ENCODE measurements at regions not wholly inside any gene's neighbourhood (a gene's known extent, or its start where the extent isn't known, plus 50 kb on each side); places are given as distances from the start of the nearest gene placed in this dataset.
"Not testable (repeated sequence)": the region's sequence is repeated elsewhere in the genome, so short reads cannot be mapped to it uniquely, and the experiment has no call there.

- TF ChIP-seq ZFP3 (CRISPR knock-in tag; IDR thresholded peaks at IDR 0.05); ZFP30 (CRISPR knock-in tag; IDR thresholded peaks at IDR 0.05); PATZ1 (CRISPR knock-in tag; IDR thresholded peaks at IDR 0.05; ENCODE audit: borderline replicate concordance); ARNTL (CRISPR knock-in tag; IDR thresholded peaks at IDR 0.05; ENCODE audit: borderline replicate concordance, low read depth); TOX (CRISPR knock-in tag; IDR thresholded peaks at IDR 0.05; ENCODE audit: borderline replicate concordance); POU6F1 (CRISPR knock-in tag; IDR thresholded peaks at IDR 0.05; ENCODE audit: borderline replicate concordance, low read depth): not testable (repeated sequence)
These were observed 810.6 kb downstream of the SLC6A15 start for GRCh38 chr12:84101963-84102362.

Measured in SK-N-SH treated with all-trans-retinoic acid at 6 μM for 48 hours (cell line).